Activated T-helper 17 cell treated with anti-CD3 and anti-CD28 coated beads, Interleukin-2, amount 50 U/mL, for 72 hours (primary cell): ENCODE measurements at regions not wholly inside any gene's neighbourhood (a gene's known extent, or its start where the extent isn't known, plus 50 kb on each side); places are given as distances from the start of the nearest gene placed in this dataset.
"Not testable (repeated sequence)": the region's sequence is repeated elsewhere in the genome, so short reads cannot be mapped to it uniquely, and the experiment has no call there.

Experiments used
- ATAC-seq: fragments of 150-1000 bp; cut with Tn5 transposase; replicated peaks from 2 replicates; pipeline ENCODE4 v1.10.0; 2021; ENCODE audit warnings: mild to moderate bottlenecking, moderate library complexity
- H3K27ac Mint-ChIP-seq: one replicate; pipeline ENCODE4 v1.8.0; 2022; ENCODE audit warnings: mixed read lengths
- H3K27me3 Mint-ChIP-seq: one replicate; pipeline ENCODE4 v1.8.0; 2022; ENCODE audit warnings: mixed read lengths
- H3K36me3 Mint-ChIP-seq: one replicate; pipeline ENCODE4 v1.8.0; 2022; ENCODE audit warnings: low read depth, mild to moderate bottlenecking, mixed read lengths
- H3K4me1 Mint-ChIP-seq: one replicate; pipeline ENCODE4 v1.8.0; 2022; ENCODE audit warnings: mixed read lengths
- H3K4me3 Mint-ChIP-seq: one replicate; pipeline ENCODE4 v1.8.0; 2022; ENCODE audit warnings: mild to moderate bottlenecking, mixed read lengths
- H3K9me3 Mint-ChIP-seq: one replicate; pipeline ENCODE4 v1.8.0; 2022; ENCODE audit warnings: mixed read lengths

- Mint-ChIP-seq H3K36me3 (no peaks in the 10 kb centered on the region), H3K9me3 (no peaks in the 10 kb centered on the region), H3K27me3 (peaks cover 24% of the 10 kb centered on the region), H3K4me3 (no peak overlapping the region), H3K4me1 (no peaks in the 10 kb centered on the region), H3K27ac (no peak overlapping the region)
- ATAC-seq = no peak
Observed at GRCh38 chr15:30794388-30794787, 109.3 kb upstream of the FAN1 start.

- not testable (repeated sequence) for H3K9me3 Mint-ChIP-seq, H3K4me3 Mint-ChIP-seq, H3K4me1 Mint-ChIP-seq, ATAC-seq, H3K36me3 Mint-ChIP-seq, H3K27ac Mint-ChIP-seq
- H3K27me3 Mint-ChIP-seq = peaks cover 13% of the 10 kb centered on the region
Observed at GRCh38 chr15:30799565-30799964, 104.2 kb upstream of the FAN1 start.

GRCh38 chr15:30801140-30801895 is 102.4 kb upstream of the FAN1 start:
- H3K36me3 Mint-ChIP-seq, H3K27ac Mint-ChIP-seq, H3K9me3 Mint-ChIP-seq, H3K4me3 Mint-ChIP-seq, ATAC-seq, H3K4me1 Mint-ChIP-seq, H3K27me3 Mint-ChIP-seq: not testable (repeated sequence)

- H3K36me3 Mint-ChIP-seq, H3K4me3 Mint-ChIP-seq, H3K9me3 Mint-ChIP-seq, H3K27ac Mint-ChIP-seq, H3K27me3 Mint-ChIP-seq, H3K4me1 Mint-ChIP-seq, ATAC-seq: not testable (repeated sequence)
Observed at GRCh38 chr15:30802001-30802400, 101.7 kb upstream of the FAN1 start.

GRCh38 chr15:30803703-30804102 is 100.0 kb upstream of the FAN1 start:
- not testable (repeated sequence) for ATAC-seq, H3K36me3 Mint-ChIP-seq, H3K9me3 Mint-ChIP-seq, H3K4me3 Mint-ChIP-seq, H3K27me3 Mint-ChIP-seq, H3K27ac Mint-ChIP-seq, H3K4me1 Mint-ChIP-seq

- H3K36me3 Mint-ChIP-seq = no peaks in the 10 kb centered on the region
- ATAC-seq = no peak
- no peaks in the 10 kb centered on the region for H3K9me3 Mint-ChIP-seq
- H3K4me3 Mint-ChIP-seq = no peak overlapping the region
- H3K27me3 Mint-ChIP-seq = no peaks in the 10 kb centered on the region
- H3K27ac Mint-ChIP-seq = no peak overlapping the region
- peaks cover 4% of the 10 kb centered on the region for H3K4me1 Mint-ChIP-seq
Observed at GRCh38 chr15:30816430-30816829, 87.3 kb upstream of the FAN1 start.

GRCh38 chr15:30823068-30823813 is 80.5 kb upstream of the FAN1 start:
- Mint-ChIP-seq H3K27ac (peak overlapping the region; percentile 92), H3K36me3 (peaks cover 47% of the 10 kb centered on the region), H3K4me3 (peak overlapping the region; percentile 85)
- peak; percentile 92 for ATAC-seq
- not testable (repeated sequence) for H3K27me3 Mint-ChIP-seq, H3K9me3 Mint-ChIP-seq, H3K4me1 Mint-ChIP-seq

GRCh38 chr15:30824518-30825195 is 79.1 kb upstream of the FAN1 start:
- Mint-ChIP-seq H3K27me3 (no peaks in the 10 kb centered on the region), H3K9me3 (no peaks in the 10 kb centered on the region), H3K36me3 (peaks cover 61% of the 10 kb centered on the region), H3K4me3 (peak overlapping the region; percentile 85), H3K27ac (peak overlapping the region; percentile 92), H3K4me1 (no peaks in the 10 kb centered on the region)
- no peak for ATAC-seq

- Mint-ChIP-seq H3K4me1 (peaks cover 7% of the 10 kb centered on the region), H3K4me3 (peak overlapping the region; percentile 38), H3K27me3 (no peaks in the 10 kb centered on the region), H3K9me3 (no peaks in the 10 kb centered on the region), H3K27ac (peak overlapping the region; percentile 8), H3K36me3 (peaks cover 87% of the 10 kb centered on the region)
- ATAC-seq = no peak
Observed at GRCh38 chr15:30827625-30828303, 76.0 kb upstream of the FAN1 start.

GRCh38 chr15:30828304-30828639 is 75.4 kb upstream of the FAN1 start:
- peak overlapping the region; percentile 8 for H3K27ac Mint-ChIP-seq
- H3K36me3 Mint-ChIP-seq = peaks cover 91% of the 10 kb centered on the region
- H3K4me3 Mint-ChIP-seq = peak overlapping the region; percentile 38
- H3K4me1 Mint-ChIP-seq = peaks cover 10% of the 10 kb centered on the region
- ATAC-seq = peak; percentile 69
- not testable (repeated sequence) for H3K9me3 Mint-ChIP-seq, H3K27me3 Mint-ChIP-seq

GRCh38 chr15:30830961-30831360 is 72.8 kb upstream of the FAN1 start:
- H3K9me3 Mint-ChIP-seq = no peaks in the 10 kb centered on the region
- ATAC-seq = no peak
- H3K36me3 Mint-ChIP-seq = peaks cover 94% of the 10 kb centered on the region
- no peak overlapping the region for H3K4me3 Mint-ChIP-seq
- H3K27ac Mint-ChIP-seq = peak overlapping the region; percentile 7
- peaks cover 12% of the 10 kb centered on the region for H3K4me1 Mint-ChIP-seq
- no peaks in the 10 kb centered on the region for H3K27me3 Mint-ChIP-seq

- ATAC-seq, H3K27me3 Mint-ChIP-seq, H3K4me3 Mint-ChIP-seq, H3K9me3 Mint-ChIP-seq: not testable (repeated sequence)
- Mint-ChIP-seq H3K27ac (peak overlapping the region; percentile 5), H3K36me3 (peaks cover 86% of the 10 kb centered on the region), H3K4me1 (peaks cover 12% of the 10 kb centered on the region)
Observed at GRCh38 chr15:30833379-30833778, 70.3 kb upstream of the FAN1 start.

GRCh38 chr15:30841639-30842038 is 62.1 kb upstream of the FAN1 start:
- Mint-ChIP-seq H3K27ac (peak overlapping the region; percentile 0), H3K36me3 (peaks cover 77% of the 10 kb centered on the region), H3K4me1 (peaks cover 23% of the 10 kb centered on the region), H3K4me3 (peak overlapping the region; percentile 0)
- not testable (repeated sequence) for H3K9me3 Mint-ChIP-seq, H3K27me3 Mint-ChIP-seq
- ATAC-seq = peak; percentile 47

GRCh38 chr15:30842798-30843472 is 60.8 kb upstream of the FAN1 start:
- not testable (repeated sequence) for H3K27ac Mint-ChIP-seq, H3K9me3 Mint-ChIP-seq, H3K27me3 Mint-ChIP-seq
- H3K4me3 Mint-ChIP-seq = peak overlapping the region; percentile 42
- ATAC-seq = peak; percentile 80
- peaks cover 23% of the 10 kb centered on the region for H3K4me1 Mint-ChIP-seq
- H3K36me3 Mint-ChIP-seq = peaks cover 65% of the 10 kb centered on the region
